ENCODE measurements at regions not wholly inside any gene's neighbourhood (a gene's known extent, or its start where the extent isn't known, plus 50 kb on each side); places are given as distances from the start of the nearest gene placed in this dataset.

DNA sequence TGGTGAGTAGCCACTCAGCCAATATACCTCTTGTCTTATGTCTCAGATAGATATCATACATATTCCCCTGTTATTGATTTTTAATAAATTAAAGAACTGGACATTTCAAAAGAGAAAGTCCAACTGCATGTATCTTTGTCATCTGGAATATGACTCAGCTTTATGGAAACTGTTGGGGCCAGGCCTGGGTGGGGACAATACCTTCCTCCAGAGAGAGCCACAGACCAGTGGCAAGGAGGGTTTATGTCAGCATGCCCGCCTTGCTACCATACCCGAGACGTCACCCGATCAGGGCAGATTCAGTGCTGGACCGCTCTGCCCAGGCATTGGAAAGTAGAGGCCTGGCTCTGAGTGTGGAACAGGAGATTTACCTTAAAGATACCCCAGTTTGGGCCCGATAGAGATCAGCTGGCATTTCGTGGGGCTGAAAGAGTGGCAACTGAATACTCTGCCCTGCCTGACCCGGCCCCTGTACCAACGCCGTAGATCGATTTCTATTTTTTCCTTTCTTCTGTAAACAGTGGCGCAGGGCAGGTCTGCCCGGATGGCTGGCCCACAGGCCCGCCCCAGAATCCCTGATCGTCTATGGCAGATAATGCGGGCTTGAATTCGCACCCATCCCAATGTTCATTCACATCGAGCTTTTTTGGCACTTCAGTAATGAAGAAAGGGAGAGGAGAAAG, 158.6 kb downstream of the SALL1 start:
- no peak overlapping the region for H4K91ac ChIP-seq (replicated peaks; ENCODE audit: insufficient read length, low read length)
- 86% methylated on average over 18 of the region's 18 CpGs; no CpG with 5 or more reads in 1 of the 2 experiments for WGBS, 2 experiments (ENCODE audit: extremely low coverage in 1 of 2, insufficient coverage in 1 of 2, insufficient read length in 1 of 2, insufficient replicate concordance in 2 of 2, low coverage in 1 of 2, low lambda C conversion rate in 2 of 2, missing lambda C conversion rate in 1 of 2)
- no peak overlapping the region for H3K4ac ChIP-seq (replicated peaks; ENCODE audit: insufficient read length, low read depth, low read length)
- H4K20me1 ChIP-seq (replicated peaks in 1 of 2; ENCODE audit: control insufficient read depth in 1 of 2, insufficient read depth in 2 of 2, low read length in 2 of 2) = no peaks in the 10 kb centered on the region
- H3K79me2 ChIP-seq (ENCODE audit: control insufficient read depth in 1 of 2, insufficient read depth in 2 of 2, low read length in 2 of 2) = no peaks in the 10 kb centered on the region
- H3K14ac ChIP-seq (ENCODE audit: insufficient read length) = no peak overlapping the region
- H3K18ac ChIP-seq (ENCODE audit: extremely low read depth, low read length) = no peak overlapping the region
- H4K5ac ChIP-seq (ENCODE audit: insufficient read length, low read depth, low read length) = no peak overlapping the region
- H2AFZ ChIP-seq (ENCODE audit: low read length) = no peak overlapping the region
- no peaks in the 10 kb centered on the region for H3K36me3 ChIP-seq (ENCODE audit: control insufficient read depth in 2 of 4, insufficient read depth in 4 of 4, low read length in 3 of 4)
- H3K4me3 ChIP-seq (ENCODE audit: extremely low read depth in 1 of 4, insufficient read depth in 2 of 4, low read depth in 3 of 4, low read length in 4 of 4) = no peak overlapping the region
- no peak overlapping the region for H4K8ac ChIP-seq (ENCODE audit: extremely low read depth, insufficient read depth, low read length)
- no peak overlapping the region for H3K56ac ChIP-seq (replicated peaks; ENCODE audit: insufficient read length, low read depth, low read length)
- no peaks in the 10 kb centered on the region; the same call in 1 of the 2 replicates for H3K23me2 ChIP-seq (ENCODE audit: low read depth, low read length)
- no peak overlapping the region for H3K23ac ChIP-seq (ENCODE audit: insufficient read length)
- FAIRE-seq (no peak), DNase-seq (ENCODE audit: low read depth in 1 of 2, low spot score in 2 of 2) (no peak)
- no peaks in the 10 kb centered on the region for H3K27me3 ChIP-seq (replicated peaks in 1 of 4; ENCODE audit: control insufficient read depth in 3 of 4, extremely low read depth in 1 of 4, insufficient read depth in 3 of 4, low read length in 3 of 4)
- no peak overlapping the region for H2BK15ac ChIP-seq (ENCODE audit: low read length)
- ChIA-PET CTCF (ENCODE audit: partially characterized antibody) (no interaction called here), POLR2A (ENCODE audit: partially characterized antibody) (no interaction called here)
- H2BK20ac ChIP-seq (ENCODE audit: low read length) = no peak overlapping the region
- H3K4me1 ChIP-seq (replicated peaks in 1 of 4; ENCODE audit: control insufficient read depth in 3 of 4, insufficient read depth in 4 of 4, low read length in 3 of 4) = no peaks in the 10 kb centered on the region
- no peak overlapping the region for H2BK120ac ChIP-seq (replicated peaks; ENCODE audit: low read depth, low read length)
- no peak overlapping the region for H3K9ac ChIP-seq (replicated peaks in 1 of 4; ENCODE audit: extremely low read depth in 1 of 4, low read depth in 3 of 4, low read length in 3 of 4)
- no peak overlapping the region for H2AK5ac ChIP-seq (ENCODE audit: low read depth, low read length)
- H3K4me2 ChIP-seq (ENCODE audit: insufficient read depth in 1 of 2, low read depth in 2 of 2, low read length in 2 of 2) = no peak overlapping the region
- no peak overlapping the region for H2BK5ac ChIP-seq (ENCODE audit: low read depth, low read length)
- H3K79me1 ChIP-seq (ENCODE audit: low read depth, low read length) = no peaks in the 10 kb centered on the region
- no peak overlapping the region for H2BK12ac ChIP-seq (ENCODE audit: low read depth, low read length)
- H3K9me3 ChIP-seq (ENCODE audit: insufficient read depth in 2 of 2, low read depth in 1 of 2, low read length in 1 of 2) = no peaks in the 10 kb centered on the region
- no peak overlapping the region for H3K27ac ChIP-seq (ENCODE audit: low read depth, low read length)
- TF ChIP-seq ASH2L (IDR thresholded peaks at IDR 0.05; ENCODE audit: low read length) = no peak
- no peak for TF ChIP-seq POU5F1 (IDR thresholded peaks at IDR 0.05; ENCODE audit: low read depth, low read length)
- TF ChIP-seq YY1 (IDR thresholded peaks at IDR 0.05; ENCODE audit: low read depth, low read length) = no peak
- no peak for TF ChIP-seq POLR2A (IDR thresholded peaks at IDR 0.05; ENCODE audit: control extremely low read depth in 1 of 2, low read depth in 2 of 2, low read length in 2 of 2)
- no peak for TF ChIP-seq TBP (IDR thresholded peaks at IDR 0.05; ENCODE audit: low read depth, low read length)
- no peak for TF ChIP-seq CHD2 (IDR thresholded peaks at IDR 0.05; ENCODE audit: low read length)
- no peak for TF ChIP-seq MAFK (IDR thresholded peaks at IDR 0.05; ENCODE audit: low read depth, low read length)
- TF ChIP-seq SIRT6 (IDR thresholded peaks at IDR 0.05; ENCODE audit: low read length) = no peak
- no peak for TF ChIP-seq CTBP2 (IDR thresholded peaks at IDR 0.05; ENCODE audit: borderline replicate concordance, insufficient read depth, insufficient read length, low read length)
- TF ChIP-seq TAF1 (IDR thresholded peaks at IDR 0.05; ENCODE audit: low read depth, low read length) = no peak
- no peak for TF ChIP-seq KDM1A (IDR thresholded peaks at IDR 0.05; ENCODE audit: borderline replicate concordance, low read length)
- no peak for TF ChIP-seq TAF7 (optimal IDR thresholded peaks at IDR 0.05; ENCODE audit: borderline replicate concordance, low read depth, low read length)
- no peak for TF ChIP-seq RBBP5 (IDR thresholded peaks at IDR 0.05; ENCODE audit: borderline replicate concordance, low read depth, low read length)
- TF ChIP-seq, protein P1, sequence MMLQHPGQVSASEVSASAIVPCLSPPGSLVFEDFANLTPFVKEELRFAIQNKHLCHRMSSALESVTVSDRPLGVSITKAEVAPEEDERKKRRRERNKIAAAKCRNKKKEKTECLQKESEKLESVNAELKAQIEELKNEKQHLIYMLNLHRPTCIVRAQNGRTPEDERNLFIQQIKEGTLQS (IDR thresholded peaks at IDR 0.05; ENCODE audit: insufficient read depth, low read depth, low read length) = no peak
- no peak for TF ChIP-seq GTF2F1 (IDR thresholded peaks at IDR 0.05; ENCODE audit: borderline replicate concordance, low read depth, low read length)
